Prostate gland (tissue), 2 donors: ENCODE measurements at regions not wholly inside any gene's neighbourhood (a gene's known extent, or its start where the extent isn't known, plus 50 kb on each side); places are given as distances from the start of the nearest gene placed in this dataset.

Source experiments
- CTCF ChIP-seq, 4 experiments: fragments of 200-600 bp in 2 of 4; fragments of 450-650 bp in 2 of 4; sonication (generic) in 2 of 4; IDR thresholded peaks; 1 replicate in 3 of 4; 2 replicates in 1 of 4; pipeline ENCODE4 v1.5.1; 2016 to 2019; ENCODE audit warnings: antibody characterized with exemption in 4 of 4, mild to moderate bottlenecking in 2 of 4, moderate library complexity in 2 of 4
- POLR2A ChIP-seq: fragments of 450-650 bp; IDR thresholded peaks from one replicate; pipeline ENCODE4 v1.6.1; 2016; ENCODE audit warnings: antibody characterized with exemption, mild to moderate bottlenecking
- POLR2AphosphoS5 ChIP-seq: sonication (generic); formaldehyde crosslinking; IDR thresholded peaks from one replicate; pipeline ENCODE4 v1.6.1; 2017; ENCODE audit warnings: antibody characterized with exemption

GRCh38 chr17:77821114-77821513 lies 137.4 kb upstream of the TNRC6C start:
- no peak for TF ChIP-seq POLR2A
- no peak for TF ChIP-seq CTCF (IDR thresholded peaks at IDR 0.05)
- TF ChIP-seq POLR2AphosphoS5 = no peak
